SJSA1 (cell line): ENCODE measurements at regions not wholly inside any gene's neighbourhood (a gene's known extent, or its start where the extent isn't known, plus 50 kb on each side); places are given as distances from the start of the nearest gene placed in this dataset.
A peak's percentile ranks its signal among the peaks of the same experiment; 100 is the strongest.

ENCODE experiments used
- DNase-seq, 2 experiments: peaks; one replicate each; pipeline ENCODE4 v3.0.0-alpha.2; 2015 to 2020; ENCODE audit warnings: low spot score in 2 of 2, low read depth in 1 of 2
- H3K27ac ChIP-seq: fragments of 250-450 bp; sonication (Bioruptor Pico); 2 replicates; pipeline ENCODE4 v1.5.1; 2020; ENCODE audit warnings: mild to moderate bottlenecking, moderate library complexity
- H3K27me3 ChIP-seq: fragments of 250-450 bp; sonication (Bioruptor Pico); replicated peaks from 2 replicates; pipeline ENCODE4 v1.5.1; 2020; ENCODE audit warnings: mild to moderate bottlenecking, moderate library complexity
- H3K36me3 ChIP-seq: fragments of 250-450 bp; sonication (Bioruptor Pico); 2 replicates; pipeline ENCODE4 v1.5.1; 2020; ENCODE audit warnings: mild to moderate bottlenecking
- H3K4me1 ChIP-seq: fragments of 250-450 bp; sonication (Bioruptor Pico); replicated peaks from 2 replicates; pipeline ENCODE4 v1.6.1; 2021; ENCODE audit warnings: mild to moderate bottlenecking
- H3K4me3 ChIP-seq: fragments of 250-450 bp; sonication (Bioruptor Pico); 2 replicates; pipeline ENCODE4 v1.5.1; 2020; ENCODE audit warnings: mild to moderate bottlenecking
- H3K9me3 ChIP-seq: fragments of 250-450 bp; sonication (Bioruptor Pico); replicated peaks from 2 replicates; pipeline ENCODE4 v1.5.1; 2020; ENCODE audit warnings: mild to moderate bottlenecking

DNA sequence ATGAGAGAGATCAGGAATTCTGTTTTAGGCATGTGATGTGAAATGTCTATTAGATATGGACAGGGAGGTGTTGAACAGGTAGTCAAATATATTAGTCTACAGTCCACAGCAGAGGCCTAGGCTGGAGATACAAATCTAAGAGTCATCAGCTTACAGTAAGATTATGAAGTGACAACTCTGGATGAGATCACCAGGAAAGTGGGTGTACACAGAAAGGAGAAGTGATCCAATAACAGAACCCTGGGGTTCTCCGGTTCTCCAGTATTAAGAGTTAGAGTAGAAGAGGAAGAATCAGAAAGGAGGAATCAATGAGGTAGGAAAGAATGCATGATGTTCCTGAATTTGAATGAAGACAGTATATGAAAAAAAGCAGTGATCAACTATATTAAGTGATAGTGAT lies 362.3 kb downstream of the FIGN start:
- H3K9me3 ChIP-seq, result no peaks in the 10 kb centered on the region
- H3K4me3 ChIP-seq, result no peak overlapping the region
- no peak for DNase-seq
- H3K27me3 ChIP-seq, result no peaks in the 10 kb centered on the region
- no peak overlapping the region for H3K27ac ChIP-seq
- no peaks in the 10 kb centered on the region for H3K36me3 ChIP-seq
- no peaks in the 10 kb centered on the region for H3K4me1 ChIP-seq

DNA sequence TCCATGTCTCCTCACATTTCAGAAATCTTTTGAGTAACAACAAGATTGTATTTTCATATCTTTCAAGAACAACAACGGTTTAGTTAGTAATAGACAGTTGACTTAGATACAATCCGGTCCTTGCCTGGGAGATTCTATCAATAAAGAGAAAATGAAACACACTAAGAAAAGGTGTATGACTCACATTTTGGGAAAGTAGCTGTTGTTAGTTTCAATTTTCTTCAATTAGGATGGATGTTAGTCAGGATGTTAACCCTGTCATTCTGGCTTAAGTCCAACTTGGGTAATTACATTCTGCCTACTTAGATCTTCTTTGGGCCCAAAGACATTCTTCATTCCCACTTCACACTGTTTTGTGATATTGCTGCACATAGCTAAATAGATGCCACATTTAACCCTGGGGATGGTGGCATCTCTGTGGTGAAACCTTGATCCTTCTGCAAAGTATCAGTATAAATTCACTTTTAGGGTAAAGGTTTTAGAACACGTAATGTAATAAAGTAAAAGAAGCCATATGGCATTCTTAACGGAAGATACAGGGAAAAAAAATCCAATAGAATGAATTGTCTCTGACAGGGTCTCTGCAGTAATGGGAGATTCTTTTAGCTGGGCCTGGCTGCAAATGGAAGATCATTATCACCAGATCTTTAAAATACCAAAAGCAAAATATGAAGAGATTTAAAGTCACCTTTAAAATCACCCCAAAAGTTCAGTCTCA lies 365.5 kb downstream of the FIGN start:
- Histone ChIP-seq H3K36me3 (no peaks in the 10 kb centered on the region), H3K4me3 (no peak overlapping the region), H3K27ac (no peak overlapping the region), H3K27me3 (no peaks in the 10 kb centered on the region), H3K4me1 (no peaks in the 10 kb centered on the region), H3K9me3 (no peaks in the 10 kb centered on the region)
- DNase-seq, result no peak

DNA sequence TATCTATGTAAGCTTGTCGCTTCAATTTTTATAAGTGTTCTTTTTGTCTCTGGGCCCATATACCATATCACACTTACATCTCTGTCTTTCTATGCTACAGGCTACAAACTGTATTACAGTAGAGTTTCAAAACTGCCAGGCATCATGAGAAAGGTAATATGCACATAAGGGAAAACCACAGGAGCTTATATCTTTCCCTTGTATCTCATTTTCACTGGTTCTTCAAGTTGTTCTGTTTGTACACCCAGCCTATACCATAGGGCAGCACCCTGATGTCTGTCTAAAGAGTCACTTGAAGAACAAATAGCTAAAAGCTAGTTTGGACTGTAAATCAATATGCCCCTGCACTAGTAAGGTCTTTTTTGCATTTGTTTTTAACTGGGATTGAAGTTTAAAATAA lies 366.7 kb downstream of the FIGN start:
- no peak for DNase-seq
- Histone ChIP-seq H3K27me3 (no peaks in the 10 kb centered on the region), H3K27ac (no peak overlapping the region), H3K4me1 (no peaks in the 10 kb centered on the region), H3K4me3 (no peak overlapping the region), H3K9me3 (no peaks in the 10 kb centered on the region), H3K36me3 (no peaks in the 10 kb centered on the region)

DNA sequence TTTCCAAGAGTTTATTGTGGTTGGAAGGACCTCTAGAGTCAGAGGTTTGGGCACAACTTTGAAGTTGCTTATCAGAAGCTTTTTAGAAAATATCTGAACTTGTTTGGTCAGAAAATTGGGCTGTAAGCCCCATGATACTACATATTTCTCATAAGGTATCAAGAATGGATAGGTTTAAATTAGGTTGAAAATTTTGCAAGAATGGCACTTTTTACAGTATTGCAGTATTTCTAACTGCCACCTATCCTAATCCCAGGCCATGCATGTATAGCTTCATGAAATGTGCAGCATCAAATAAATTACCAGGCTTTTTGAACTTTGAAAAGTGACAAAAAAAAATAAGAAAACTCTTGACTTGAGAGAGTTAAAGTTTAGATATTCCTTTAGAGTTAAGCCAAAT lies 367.2 kb downstream of the FIGN start:
- no peaks in the 10 kb centered on the region for H3K27me3 ChIP-seq
- no peaks in the 10 kb centered on the region for H3K36me3 ChIP-seq
- no peaks in the 10 kb centered on the region for H3K9me3 ChIP-seq
- no peak overlapping the region for H3K27ac ChIP-seq
- H3K4me3 ChIP-seq, result no peak overlapping the region
- DNase-seq, result no peak
- H3K4me1 ChIP-seq, result no peaks in the 10 kb centered on the region

DNA sequence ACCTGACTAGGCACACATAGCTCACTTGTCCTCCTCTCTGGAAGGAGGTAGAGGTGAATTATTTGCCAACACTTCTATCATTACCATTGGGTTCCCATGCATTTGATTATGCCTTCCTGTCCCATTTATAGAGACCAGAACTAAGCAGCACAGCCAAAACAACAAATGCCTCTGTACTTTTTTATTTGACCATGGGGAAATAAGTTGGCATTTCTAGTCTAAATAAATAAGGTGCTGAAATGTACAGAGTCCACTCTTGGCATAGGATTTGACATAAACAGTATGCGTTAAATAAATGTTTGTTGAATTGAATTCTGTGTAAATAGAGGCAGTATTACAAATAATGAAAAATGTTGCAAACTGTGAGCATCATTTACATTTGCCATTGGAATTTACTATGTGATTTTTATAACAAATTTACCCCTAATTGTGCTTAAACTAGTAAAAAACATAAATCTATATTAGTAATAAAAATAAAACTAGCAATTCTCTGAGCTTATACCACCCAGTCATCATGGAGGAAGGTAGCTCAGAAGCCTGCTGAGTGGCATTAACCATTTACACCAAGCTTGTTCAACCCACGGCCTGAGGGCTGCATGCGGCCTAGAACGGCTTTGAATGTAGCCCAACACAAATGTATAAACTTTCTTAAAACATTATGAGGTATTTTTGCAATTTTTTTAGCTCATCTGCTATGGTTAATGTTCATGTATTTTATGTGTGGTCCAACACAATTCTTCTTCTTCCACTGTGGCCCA lies 367.8 kb downstream of the FIGN start:
- Histone ChIP-seq H3K27me3 (no peaks in the 10 kb centered on the region), H3K4me3 (no peak overlapping the region), H3K9me3 (no peaks in the 10 kb centered on the region), H3K36me3 (no peaks in the 10 kb centered on the region), H3K27ac (no peak overlapping the region), H3K4me1 (no peaks in the 10 kb centered on the region)
- no peak for DNase-seq

DNA sequence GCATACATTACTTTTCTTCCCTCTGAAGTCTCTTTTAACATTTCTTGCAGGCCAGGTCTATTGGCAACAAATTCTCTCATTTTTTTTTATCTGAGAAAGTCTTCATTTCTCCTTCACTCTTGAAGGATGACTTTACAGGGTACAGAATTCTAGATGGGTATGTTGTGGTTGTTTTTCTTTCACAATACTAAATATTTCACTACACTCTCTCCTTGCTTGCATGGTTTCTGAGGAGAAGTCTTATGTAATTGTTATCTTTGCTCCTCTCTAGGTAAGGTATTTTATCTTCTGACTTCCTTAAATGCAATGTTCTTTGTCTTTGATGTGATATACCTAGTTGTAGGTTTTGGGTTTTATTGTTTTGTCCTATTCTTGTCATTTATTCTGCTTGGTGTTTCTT lies 371.1 kb downstream of the FIGN start:
- H3K4me1 ChIP-seq, result no peaks in the 10 kb centered on the region
- no peaks in the 10 kb centered on the region for H3K27me3 ChIP-seq
- H3K9me3 ChIP-seq, result no peaks in the 10 kb centered on the region
- H3K27ac ChIP-seq, result no peak overlapping the region
- H3K36me3 ChIP-seq, result no peaks in the 10 kb centered on the region
- no peak for DNase-seq
- no peak overlapping the region for H3K4me3 ChIP-seq

DNA sequence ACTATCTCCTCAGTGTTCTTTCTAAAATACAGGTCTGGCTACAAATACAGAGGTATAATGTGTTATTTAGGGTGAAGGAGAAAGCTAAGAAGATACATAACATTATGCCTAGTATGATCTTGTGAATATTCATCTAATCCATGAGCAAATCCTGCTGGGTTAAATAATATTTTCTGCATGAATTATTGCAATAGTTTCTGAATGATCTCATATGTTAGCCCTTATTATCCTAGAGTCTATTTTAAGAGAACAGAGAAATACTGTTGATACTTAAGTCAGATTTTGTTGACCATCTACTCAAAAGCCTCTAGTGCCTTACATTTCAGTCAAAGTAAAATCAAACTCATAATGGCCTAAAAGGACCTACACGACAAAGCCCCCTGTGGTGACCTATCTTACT lies 382.3 kb downstream of the FIGN start:
- DNase-seq, result no peak
- Histone ChIP-seq H3K36me3 (no peaks in the 10 kb centered on the region), H3K27me3 (no peaks in the 10 kb centered on the region), H3K4me3 (no peak overlapping the region), H3K9me3 (no peaks in the 10 kb centered on the region), H3K27ac (no peak overlapping the region), H3K4me1 (no peaks in the 10 kb centered on the region)

DNA sequence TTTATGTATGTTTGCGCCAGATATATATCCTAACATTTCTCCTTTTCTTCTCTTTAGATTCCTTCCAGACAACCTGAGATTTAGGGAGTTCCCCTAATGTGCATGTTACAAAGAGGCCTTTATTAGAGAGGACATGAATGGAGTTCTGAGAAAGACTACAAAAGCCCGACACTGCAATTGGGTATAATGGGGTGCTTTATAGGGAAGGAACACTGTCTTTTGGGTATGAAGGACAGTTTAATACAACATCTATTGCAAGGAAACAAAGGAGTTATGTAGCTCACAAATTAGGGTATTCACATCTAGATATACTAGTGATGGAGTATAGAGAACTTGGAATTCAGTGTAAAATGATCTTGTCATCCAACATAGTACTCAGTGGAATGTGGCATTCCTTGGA lies 383.8 kb downstream of the FIGN start:
- DNase-seq, result no peak
- Histone ChIP-seq H3K27me3 (no peaks in the 10 kb centered on the region), H3K4me3 (no peak overlapping the region), H3K4me1 (no peaks in the 10 kb centered on the region), H3K36me3 (no peaks in the 10 kb centered on the region), H3K9me3 (no peaks in the 10 kb centered on the region), H3K27ac (no peak overlapping the region)

DNA sequence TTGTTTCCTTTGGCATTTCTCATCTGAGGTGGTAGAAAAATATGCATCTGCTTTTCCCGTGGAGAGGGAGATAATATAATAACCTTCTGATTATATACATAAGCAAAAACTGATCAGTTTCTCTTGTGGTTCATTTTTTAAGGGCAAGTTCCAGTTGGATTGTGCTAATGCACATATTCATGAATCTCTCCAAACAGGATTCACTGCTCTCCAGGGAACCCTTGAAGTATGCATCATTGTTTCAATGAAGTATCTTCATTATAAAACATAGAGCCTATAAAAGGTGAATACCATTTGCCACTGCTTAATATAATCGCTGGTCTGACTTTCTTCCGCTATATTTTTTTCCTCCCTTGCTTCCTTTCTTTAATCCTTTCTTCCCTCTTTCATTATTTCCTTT lies 384.7 kb downstream of the FIGN start:
- Histone ChIP-seq H3K27me3 (no peaks in the 10 kb centered on the region), H3K36me3 (no peaks in the 10 kb centered on the region), H3K4me3 (no peak overlapping the region), H3K9me3 (no peaks in the 10 kb centered on the region), H3K4me1 (no peaks in the 10 kb centered on the region), H3K27ac (no peak overlapping the region)
- DNase-seq, result no peak

DNA sequence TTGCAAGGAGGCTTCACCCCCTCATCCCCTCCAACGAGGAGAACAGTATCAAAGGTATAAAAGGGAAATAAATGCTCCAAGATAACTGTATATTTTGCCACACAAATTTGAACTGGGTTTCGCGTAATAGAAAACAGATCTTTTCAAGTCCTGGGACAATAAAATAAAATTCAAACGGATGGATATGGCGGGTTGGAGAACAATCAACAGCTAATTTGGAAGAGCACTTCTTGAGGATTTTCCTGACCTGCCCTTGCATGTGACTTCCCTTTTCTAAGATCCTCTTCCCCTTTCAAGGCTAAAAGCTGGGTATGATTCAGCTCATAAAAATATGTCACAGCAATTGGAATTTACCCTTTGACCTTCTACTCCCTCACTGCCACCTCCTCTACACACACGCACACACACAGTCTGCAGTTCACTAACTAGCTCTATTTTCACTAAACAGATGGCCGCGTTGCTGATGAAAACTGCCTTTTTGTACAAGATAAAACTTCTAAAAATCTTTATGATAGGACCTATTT lies 386.9 kb downstream of the FIGN start:
- DNase-seq, result no peak
- Histone ChIP-seq H3K4me3 (no peak overlapping the region), H3K36me3 (no peaks in the 10 kb centered on the region), H3K9me3 (no peaks in the 10 kb centered on the region), H3K27ac (no peak overlapping the region), H3K27me3 (no peaks in the 10 kb centered on the region), H3K4me1 (no peaks in the 10 kb centered on the region)

DNA sequence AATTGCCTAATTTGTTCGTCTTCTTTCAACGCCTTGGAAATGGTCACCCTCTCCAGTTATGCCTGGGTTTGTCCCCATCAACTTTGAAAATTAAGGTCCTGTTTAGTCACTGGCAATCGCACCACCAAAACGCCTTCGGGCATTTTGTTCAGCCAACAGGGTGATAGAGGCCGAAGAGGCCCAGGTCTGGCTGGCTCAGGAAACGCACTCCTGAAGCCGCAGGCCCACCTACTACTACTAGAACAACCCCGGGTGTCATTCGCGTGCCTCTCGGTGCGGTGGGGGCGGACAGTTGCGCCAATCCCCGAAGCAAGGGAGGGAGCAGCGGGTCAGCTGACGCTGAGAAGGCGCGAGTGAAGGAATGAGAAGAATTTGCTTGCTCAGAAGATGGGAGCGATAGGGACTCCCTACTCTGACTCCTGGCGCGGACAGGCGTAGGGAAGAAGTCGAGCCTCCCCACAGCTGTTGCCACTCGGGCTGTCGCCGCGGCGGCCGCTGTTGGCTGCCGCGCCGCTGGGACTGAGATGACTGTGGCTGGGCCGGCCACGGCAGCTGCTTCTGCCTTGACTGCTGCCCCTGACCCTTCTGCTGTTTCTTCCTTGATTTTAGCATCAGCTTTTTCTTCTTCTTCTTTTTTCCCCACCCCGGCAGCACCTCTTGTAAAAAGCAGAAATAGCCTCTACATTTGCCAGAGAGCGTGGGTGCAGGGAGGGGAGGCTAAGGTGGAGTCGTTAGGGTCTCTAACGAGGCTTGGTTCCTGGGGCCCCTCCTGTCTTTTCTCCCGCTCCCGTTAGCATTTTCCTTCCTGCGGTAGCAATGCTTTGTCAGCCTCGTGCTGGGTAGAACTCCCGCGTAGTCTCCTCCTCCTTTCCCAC lies 387.6 kb downstream of the FIGN start:
- Histone ChIP-seq H3K27ac (no peak overlapping the region), H3K36me3 (no peaks in the 10 kb centered on the region), H3K4me3 (no peak overlapping the region), H3K9me3 (no peaks in the 10 kb centered on the region), H3K27me3 (no peaks in the 10 kb centered on the region), H3K4me1 (no peaks in the 10 kb centered on the region)
- DNase-seq, result no peak

DNA sequence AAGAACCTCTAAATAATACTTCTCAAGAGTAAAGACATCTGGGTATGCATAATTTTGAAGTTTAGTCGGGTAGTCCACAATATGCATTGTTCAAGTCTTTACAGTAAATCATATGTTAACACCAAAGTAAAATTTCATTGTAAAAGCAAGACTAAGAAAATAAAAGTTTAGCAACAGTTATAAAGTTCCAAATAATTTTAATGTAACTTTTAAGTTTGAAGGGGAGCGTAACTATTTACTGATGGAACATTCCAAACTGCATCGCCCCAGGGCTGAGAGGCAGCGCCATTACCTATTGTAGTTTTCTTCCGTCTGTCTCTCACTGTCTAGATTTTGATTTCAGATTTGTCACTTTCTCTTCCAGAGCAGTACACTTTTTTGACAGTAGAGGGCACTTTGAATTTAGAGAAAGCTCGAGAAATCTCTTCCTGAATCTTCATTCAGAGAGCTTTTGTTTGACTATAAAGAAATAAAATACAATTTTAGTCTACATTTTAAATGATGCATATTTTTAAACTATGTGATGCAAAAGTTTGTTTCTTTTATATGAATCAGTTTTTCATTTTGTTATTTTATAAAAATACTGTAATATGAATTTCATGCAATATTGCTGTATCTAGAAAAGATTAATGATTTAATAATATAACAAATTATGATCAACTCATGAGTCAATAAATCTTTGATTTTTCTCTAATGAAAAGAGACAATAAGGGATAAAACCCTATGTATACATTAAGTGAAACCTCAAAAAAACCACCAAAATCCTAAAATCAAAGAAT lies 389.8 kb downstream of the FIGN start:
- H3K9me3 ChIP-seq, result no peaks in the 10 kb centered on the region
- no peaks in the 10 kb centered on the region for H3K36me3 ChIP-seq
- H3K4me3 ChIP-seq, result no peak overlapping the region
- no peaks in the 10 kb centered on the region for H3K27me3 ChIP-seq
- H3K27ac ChIP-seq, result no peak overlapping the region
- H3K4me1 ChIP-seq, result no peaks in the 10 kb centered on the region
- peak in 1 of 2 experiments; percentile 24 for DNase-seq

DNA sequence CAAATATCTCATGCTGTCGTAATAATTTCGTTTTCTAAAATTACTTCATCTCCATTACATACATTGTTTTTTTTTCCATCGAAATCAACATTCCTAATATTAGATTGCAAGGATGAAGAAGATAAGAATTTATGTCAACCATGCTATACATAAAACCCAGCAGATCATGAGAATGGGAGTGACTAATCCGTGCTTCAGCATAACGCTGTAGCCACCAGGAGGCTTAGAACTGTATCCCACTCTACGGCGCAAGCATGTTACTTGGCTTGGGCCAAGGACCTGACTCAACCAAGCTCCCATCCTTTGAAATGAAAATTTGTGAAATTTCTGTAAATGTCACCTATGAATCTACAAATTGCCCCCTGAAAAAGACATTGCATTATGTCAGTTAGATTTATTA lies 392.5 kb downstream of the FIGN start:
- H3K27ac ChIP-seq, result no peak overlapping the region
- H3K27me3 ChIP-seq, result no peaks in the 10 kb centered on the region
- no peaks in the 10 kb centered on the region for H3K36me3 ChIP-seq

More for the DNA sequence above, 392.5 kb downstream of the FIGN start:
- no peaks in the 10 kb centered on the region for H3K4me1 ChIP-seq
- no peak overlapping the region for H3K4me3 ChIP-seq
- DNase-seq, result no peak
- no peaks in the 10 kb centered on the region for H3K9me3 ChIP-seq
